ENCODE measurements at regions not wholly inside any gene's neighbourhood (a gene's known extent, or its start where the extent isn't known, plus 50 kb on each side); places are given as distances from the start of the nearest gene placed in this dataset.

- ATAC-seq (no peak), DNase-seq (no peak)
- intact Hi-C loops (cut with DNase I): no loop called here
Observed at GRCh38 chr11:26102325-26102724, 229.6 kb upstream of the ANO3 start.

DNA sequence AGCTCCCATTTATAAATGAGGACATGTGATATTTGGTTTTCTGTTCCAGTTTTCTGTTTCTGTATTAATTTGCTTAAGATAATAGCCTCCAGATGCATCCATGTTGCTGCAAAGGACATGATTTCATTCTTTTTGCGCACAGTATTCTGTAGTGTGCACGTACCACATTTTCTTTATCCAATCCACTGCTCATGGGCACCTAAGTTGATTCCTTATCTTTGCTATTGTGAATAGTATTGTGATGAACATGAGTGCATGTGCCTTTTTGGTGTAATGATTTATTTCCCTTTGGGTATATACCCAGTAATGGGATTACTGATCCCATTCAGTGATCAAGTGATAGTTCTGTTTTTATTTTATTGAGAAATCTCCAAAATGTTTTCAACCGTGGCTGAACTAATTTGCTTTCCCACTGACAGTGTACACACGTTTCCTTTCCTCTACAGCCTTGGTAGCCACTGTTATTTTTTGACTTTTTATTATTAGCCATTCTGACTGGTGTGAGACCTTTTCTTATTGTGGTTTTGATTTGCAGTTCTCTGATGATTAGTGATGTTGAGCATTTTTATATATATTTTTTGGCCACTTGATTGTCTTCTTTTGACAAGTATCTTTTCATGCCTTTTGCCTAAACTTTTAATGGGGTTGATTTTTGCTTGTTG is 226.0 kb upstream of the ANO3 start:
- intact Hi-C loops (cut with DNase I): no loop called here
- DNase-seq (no peak), ATAC-seq (no peak)

DNA sequence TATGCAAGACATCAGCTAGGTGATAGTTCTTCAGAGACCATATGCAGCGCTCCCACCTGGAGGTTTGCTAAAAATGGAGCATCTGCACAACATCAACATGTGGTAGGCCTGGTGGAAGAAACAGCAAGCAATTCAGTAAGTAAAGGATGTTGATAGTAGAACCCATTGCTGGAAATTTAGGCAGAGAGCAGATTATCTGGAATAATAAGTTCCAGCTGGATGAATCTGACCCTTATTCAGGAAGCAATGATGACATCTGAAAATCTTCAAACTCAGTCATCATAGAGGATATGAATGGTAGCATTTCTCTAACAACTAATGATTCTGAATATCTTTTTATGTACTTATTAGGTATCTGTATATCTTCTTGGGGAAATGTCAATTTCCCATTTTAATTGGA is 225.2 kb upstream of the ANO3 start:
- DNase-seq (no peak), ATAC-seq (no peak)
- intact Hi-C loops (cut with DNase I): no loop called here

- ATAC-seq: no peak
- no peak for DNase-seq
- intact Hi-C loops (cut with DNase I): no loop called here
Observed at GRCh38 chr11:26109658-26110368, 222.1 kb upstream of the ANO3 start.

DNA sequence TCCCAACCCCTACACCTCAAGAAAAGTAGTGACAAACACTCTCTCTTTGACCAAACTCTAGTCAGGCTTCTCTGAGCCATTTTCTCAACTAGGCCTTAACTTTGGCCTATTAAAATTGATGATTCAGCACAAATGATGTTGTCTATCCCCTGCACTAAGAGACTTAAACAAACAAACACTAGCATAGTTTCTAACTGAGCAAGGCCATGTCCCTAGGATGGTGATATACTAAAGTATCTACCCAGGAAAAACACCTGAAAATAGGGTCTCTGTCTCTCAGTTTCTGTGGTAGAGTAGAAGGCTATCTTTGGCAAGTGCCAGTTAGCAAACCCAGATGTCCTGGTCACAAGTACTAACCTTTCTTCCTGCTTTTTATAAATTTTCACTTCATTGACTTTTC is 219.7 kb upstream of the ANO3 start:
- intact Hi-C loops (cut with DNase I): no loop called here
- DNase-seq: no peak
- ATAC-seq: no peak

- intact Hi-C loops (cut with DNase I): no loop called here
- ATAC-seq (no peak), DNase-seq (no peak)
Observed at GRCh38 chr11:26121466-26121865, 210.5 kb upstream of the ANO3 start.

DNA sequence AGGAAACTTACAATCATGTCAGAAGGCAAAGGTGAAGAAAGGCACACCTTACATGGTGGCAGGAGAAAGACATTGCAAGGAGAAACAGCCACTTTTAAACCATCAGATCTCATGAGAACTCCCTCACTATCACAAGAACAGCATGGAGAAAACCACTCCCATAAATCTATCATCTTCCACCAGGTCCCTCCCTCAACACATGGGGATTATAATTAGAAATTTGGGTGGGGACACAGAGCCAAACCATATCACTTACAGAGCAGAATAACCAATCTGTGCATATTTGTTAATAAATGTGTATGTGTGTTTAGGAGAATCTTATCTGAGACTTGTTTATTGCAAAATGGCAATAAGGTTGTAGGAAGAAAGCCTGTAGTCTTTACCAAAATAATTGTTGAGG is 205.2 kb upstream of the ANO3 start:
- DNase-seq: no peak
- intact Hi-C loops (cut with DNase I): no loop called here
- no peak for ATAC-seq

DNA sequence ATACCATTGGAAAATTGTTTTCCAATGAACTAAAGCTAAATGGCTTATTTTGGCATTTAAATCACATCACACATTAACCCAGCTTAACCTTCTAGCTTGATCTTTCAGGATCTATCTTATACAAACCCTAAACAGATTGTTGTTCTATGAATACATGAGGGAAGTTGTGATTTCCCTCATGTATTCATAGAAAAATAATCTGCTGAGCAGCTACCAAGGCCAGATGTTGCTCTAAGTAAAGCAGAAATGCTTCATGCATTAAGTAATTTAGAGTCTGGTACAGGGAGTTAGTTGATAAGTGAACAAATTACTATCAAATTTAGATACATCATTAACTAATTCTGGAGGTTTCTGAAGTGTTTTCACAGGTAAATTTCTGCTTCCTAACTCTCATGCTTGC is 204.6 kb upstream of the ANO3 start:
- no peak for DNase-seq
- intact Hi-C loops (cut with DNase I): no loop called here
- no peak for ATAC-seq

- ATAC-seq (no peak), DNase-seq (no peak)
- intact Hi-C loops (cut with DNase I): loop anchor here in 1 of 2 donors (10.0 kb wide), 1 partner anchor 143 kb away; no protein-coding TSS in a partner anchor
Observed at GRCh38 chr11:26131406-26131805, 200.5 kb upstream of the ANO3 start.

GRCh38 chr11:26134053-26134452 is 197.9 kb upstream of the ANO3 start:
- ATAC-seq (no peak), DNase-seq (no peak)
- intact Hi-C loops (cut with DNase I): loop anchor here in 1 of 2 donors (2.0 to 10.0 kb wide), 2 partner anchors 141 to 153 kb away; no protein-coding TSS in a partner anchor

- no peak for ATAC-seq
- no peak for DNase-seq
- intact Hi-C loops (cut with DNase I): loop anchor here (2.0 to 10.0 kb wide), 3 partner anchors 140 to 154 kb away; no protein-coding TSS in a partner anchor
Observed at GRCh38 chr11:26134481-26135355, 197.2 kb upstream of the ANO3 start.

GRCh38 chr11:26137651-26138050 is 194.3 kb upstream of the ANO3 start:
- DNase-seq: no peak
- ATAC-seq: no peak
- intact Hi-C loops (cut with DNase I): loop anchor here (5.0 to 10.0 kb wide), 2 partner anchors 137 to 155 kb away; no protein-coding TSS in a partner anchor

DNA sequence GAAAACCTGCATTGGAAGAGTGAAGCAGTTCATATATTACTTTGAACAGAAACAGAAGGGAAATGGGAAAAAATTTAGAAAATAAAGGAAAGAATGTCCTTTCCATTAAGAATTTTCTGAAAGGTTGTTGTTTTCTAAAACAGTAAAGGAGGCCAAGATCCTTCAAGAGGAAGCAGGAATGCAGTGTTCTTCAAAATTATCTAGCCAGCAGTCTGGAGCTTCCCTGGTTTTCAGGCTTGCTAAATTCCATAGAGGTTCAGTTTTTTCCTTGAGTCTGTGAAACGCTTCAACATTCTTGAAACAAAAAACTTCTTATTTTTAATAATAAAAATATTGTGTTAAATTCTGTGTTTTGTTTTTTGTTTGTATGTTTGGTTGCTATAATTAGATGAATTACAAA is 189.0 kb upstream of the ANO3 start:
- intact Hi-C loops (cut with DNase I): no loop called here
- no peak for ATAC-seq

GRCh38 chr11:26143566-26144290 is 188.2 kb upstream of the ANO3 start:
- DNase-seq (no peak), ATAC-seq (no peak)
- intact Hi-C loops (cut with DNase I): no loop called here

More for the DNA sequence above, 189.0 kb upstream of the ANO3 start:
- no peak for DNase-seq

- intact Hi-C loops (cut with DNase I): no loop called here
- no peak for ATAC-seq
Observed at GRCh38 chr11:26144291-26144690, 187.6 kb upstream of the ANO3 start.

DNA sequence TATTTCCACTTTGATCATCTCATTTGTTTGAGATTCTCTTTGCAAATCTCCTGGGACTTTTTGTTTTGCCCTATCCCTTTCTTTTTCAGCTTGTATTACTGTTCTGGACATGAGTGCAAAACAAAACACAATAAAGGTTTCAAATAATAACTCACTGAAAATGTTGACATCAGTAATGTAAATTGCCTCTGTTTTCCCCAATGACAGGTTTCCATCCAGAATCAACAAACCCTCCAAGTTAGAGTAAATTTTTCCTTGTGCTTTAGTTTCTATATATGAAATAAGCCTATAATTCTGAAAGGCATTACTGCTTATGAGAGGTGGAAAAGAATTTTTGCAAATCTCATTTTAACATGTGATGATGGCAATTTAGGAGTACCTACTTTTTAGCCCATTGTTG is 187.0 kb upstream of the ANO3 start:
- ATAC-seq (no peak), DNase-seq (no peak)
- intact Hi-C loops (cut with DNase I): no loop called here

More at GRCh38 chr11:26144291-26144690, 187.6 kb upstream of the ANO3 start:
- DNase-seq: no peak

GRCh38 chr11:26149585-26149984 is 182.3 kb upstream of the ANO3 start:
- intact Hi-C loops (cut with DNase I): no loop called here
- no peak for ATAC-seq
- no peak for DNase-seq

DNA sequence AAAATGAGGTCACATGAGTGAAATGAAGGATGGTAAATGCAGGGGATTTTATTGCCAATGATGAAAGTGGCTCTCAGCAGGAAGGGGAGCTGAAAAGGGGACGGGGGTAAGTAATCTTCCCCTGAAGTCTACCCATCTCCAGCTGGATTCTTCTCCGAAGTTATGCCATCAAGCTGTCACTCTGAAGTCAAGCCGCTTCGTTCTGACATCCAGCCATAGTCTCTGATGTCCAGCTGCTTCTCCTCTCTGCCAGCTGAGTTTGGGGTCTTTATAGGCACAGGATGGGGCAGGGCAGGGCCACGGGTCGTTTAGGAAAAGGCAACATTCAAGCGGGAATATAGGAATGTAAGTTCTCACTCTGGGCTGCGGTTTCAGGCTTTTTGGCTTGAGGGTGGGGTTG is 181.9 kb upstream of the ANO3 start:
- ATAC-seq: no peak
- intact Hi-C loops (cut with DNase I): no loop called here

GRCh38 chr11:26158251-26158650 is 173.7 kb upstream of the ANO3 start:
- intact Hi-C loops (cut with DNase I): no loop called here
- DNase-seq (no peak), ATAC-seq (no peak)

More for the DNA sequence above, 181.9 kb upstream of the ANO3 start:
- no peak for DNase-seq
